ENCODE measurements at regions not wholly inside any gene's neighbourhood (a gene's known extent, or its start where the extent isn't known, plus 50 kb on each side); places are given as distances from the start of the nearest gene placed in this dataset.

DNA sequence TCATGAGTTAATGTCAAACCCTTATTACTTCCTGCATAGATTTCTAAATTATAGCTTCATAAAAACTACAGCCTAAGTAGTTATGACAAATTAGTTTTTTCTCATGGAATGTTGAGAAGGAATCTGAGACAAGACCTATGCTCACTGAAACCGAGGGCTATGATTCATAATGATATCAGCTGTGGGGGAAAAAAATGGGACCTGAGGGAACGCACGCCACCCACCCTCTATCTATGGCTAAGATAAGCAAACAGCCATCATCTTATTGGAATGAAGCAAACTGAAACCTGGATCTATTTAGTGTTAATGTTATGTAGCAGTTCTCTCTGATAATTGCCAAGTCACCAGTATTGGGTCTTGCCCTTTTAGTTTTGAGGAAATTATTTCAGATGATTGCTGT, 906.9 kb upstream of the RAG2 start:
- TF ChIP-seq, protein P1, sequence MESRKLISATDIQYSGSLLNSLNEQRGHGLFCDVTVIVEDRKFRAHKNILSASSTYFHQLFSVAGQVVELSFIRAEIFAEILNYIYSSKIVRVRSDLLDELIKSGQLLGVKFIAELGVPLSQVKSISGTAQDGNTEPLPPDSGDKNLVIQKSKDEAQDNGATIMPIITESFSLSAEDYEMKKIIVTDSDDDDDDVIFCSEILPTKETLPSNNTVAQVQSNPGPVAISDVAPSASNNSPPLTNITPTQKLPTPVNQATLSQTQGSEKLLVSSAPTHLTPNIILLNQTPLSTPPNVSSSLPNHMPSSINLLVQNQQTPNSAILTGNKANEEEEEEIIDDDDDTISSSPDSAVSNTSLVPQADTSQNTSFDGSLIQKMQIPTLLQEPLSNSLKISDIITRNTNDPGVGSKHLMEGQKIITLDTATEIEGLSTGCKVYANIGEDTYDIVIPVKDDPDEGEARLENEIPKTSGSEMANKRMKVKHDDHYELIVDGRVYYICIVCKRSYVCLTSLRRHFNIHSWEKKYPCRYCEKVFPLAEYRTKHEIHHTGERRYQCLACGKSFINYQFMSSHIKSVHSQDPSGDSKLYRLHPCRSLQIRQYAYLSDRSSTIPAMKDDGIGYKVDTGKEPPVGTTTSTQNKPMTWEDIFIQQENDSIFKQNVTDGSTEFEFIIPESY (CRISPR knock-in tag; IDR thresholded peaks at IDR 0.05) = no peak
- TF ChIP-seq, protein P2, sequence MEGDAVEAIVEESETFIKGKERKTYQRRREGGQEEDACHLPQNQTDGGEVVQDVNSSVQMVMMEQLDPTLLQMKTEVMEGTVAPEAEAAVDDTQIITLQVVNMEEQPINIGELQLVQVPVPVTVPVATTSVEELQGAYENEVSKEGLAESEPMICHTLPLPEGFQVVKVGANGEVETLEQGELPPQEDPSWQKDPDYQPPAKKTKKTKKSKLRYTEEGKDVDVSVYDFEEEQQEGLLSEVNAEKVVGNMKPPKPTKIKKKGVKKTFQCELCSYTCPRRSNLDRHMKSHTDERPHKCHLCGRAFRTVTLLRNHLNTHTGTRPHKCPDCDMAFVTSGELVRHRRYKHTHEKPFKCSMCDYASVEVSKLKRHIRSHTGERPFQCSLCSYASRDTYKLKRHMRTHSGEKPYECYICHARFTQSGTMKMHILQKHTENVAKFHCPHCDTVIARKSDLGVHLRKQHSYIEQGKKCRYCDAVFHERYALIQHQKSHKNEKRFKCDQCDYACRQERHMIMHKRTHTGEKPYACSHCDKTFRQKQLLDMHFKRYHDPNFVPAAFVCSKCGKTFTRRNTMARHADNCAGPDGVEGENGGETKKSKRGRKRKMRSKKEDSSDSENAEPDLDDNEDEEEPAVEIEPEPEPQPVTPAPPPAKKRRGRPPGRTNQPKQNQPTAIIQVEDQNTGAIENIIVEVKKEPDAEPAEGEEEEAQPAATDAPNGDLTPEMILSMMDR (CRISPR knock-in tag; IDR thresholded peaks at IDR 0.05) = no peak
- TF ChIP-seq REXO4 (CRISPR knock-in tag; IDR thresholded peaks at IDR 0.05; ENCODE audit: borderline replicate concordance) (no peak), SUZ12 (IDR thresholded peaks at IDR 0.05; ENCODE audit: low read depth, low read length) (no peak)

Data from HepG2 (cell line).